Endothelial cell of umbilical vein (primary cell): ENCODE measurements at regions not wholly inside any gene's neighbourhood (a gene's known extent, or its start where the extent isn't known, plus 50 kb on each side); places are given as distances from the start of the nearest gene placed in this dataset.

Experiments used
- BruUV-seq: library from RNA; stranded (reverse); fragments of 400-500 nt; replicated peaks from 2 replicates; lab custom pipeline; 2021; lab: Mats Ljungman, UMichigan
- CTCF ChIA-PET: fragments of 300-600, 350-600 bp; sonication (Branson Sonifier 250); formaldehyde crosslinking; loops from one replicate; lab custom pipeline; 2021; ENCODE audit warnings: antibody characterized with exemption, inconsistent platforms; lab: Charles Lee
- POLR2A ChIA-PET: fragments of 300-600, 350-600 bp; sonication (Branson Sonifier 250); formaldehyde crosslinking; loops from one replicate; lab custom pipeline; 2021; ENCODE audit warnings: antibody characterized with exemption, inconsistent platforms; lab: Charles Lee
- DNase-seq: peaks from one replicate; pipeline ENCODE4 v3.0.0-alpha.2; 2011; ENCODE audit warnings: low read depth, low spot score
- FAIRE-seq: peaks from 2 replicates; lab custom pipeline; 2011; peaks lifted over from hg19 to GRCh38; lab: Jason Lieb, UNC
- H2AFZ ChIP-seq: 2 replicates; pipeline ENCODE4 v1.6.0; 2012; ENCODE audit warnings: low read depth, low read length, control low read depth, inconsistent platforms
- H3K27ac ChIP-seq: 2 replicates; pipeline ENCODE4 v1.5.1; 2011; ENCODE audit warnings: low read depth, mild to moderate bottlenecking, control low read depth, low read length, moderate library complexity; ENCODE audit not compliant: insufficient read depth
- H3K27me3 ChIP-seq, 2 experiments: 2 replicates each; pipeline versions ENCODE4 v1.6.0 to v1.6.1; 2011; ENCODE audit warnings: low read length in 2 of 2, mixed read lengths in 1 of 2; ENCODE audit not compliant: control insufficient read depth in 2 of 2, insufficient read depth in 2 of 2
- H3K36me3 ChIP-seq, 2 experiments: 2 replicates in 1 of 2; 3 replicates in 1 of 2; pipeline ENCODE4 v1.5.1; 2011; ENCODE audit warnings: low read length in 2 of 2, mild to moderate bottlenecking in 1 of 2, moderate library complexity in 1 of 2; ENCODE audit not compliant: control insufficient read depth in 2 of 2, insufficient read depth in 2 of 2; ENCODE audit errors: extremely low read depth in 1 of 2
- H3K4me1 ChIP-seq: 3 replicates; pipeline ENCODE4 v1.5.1; 2011; ENCODE audit warnings: mild to moderate bottlenecking, low read length; ENCODE audit not compliant: control insufficient read depth, insufficient read depth; ENCODE audit errors: extremely low read depth
- H3K4me2 ChIP-seq: 2 replicates; pipeline ENCODE4 v1.6.1; 2011; ENCODE audit warnings: low read length, control low read depth, mixed read lengths; ENCODE audit not compliant: insufficient read depth
- H3K4me3 ChIP-seq, 3 experiments: fragments of 200-600 bp in 1 of 3; sonication (generic), shearing (Covaris generic) in 1 of 3; replicated peaks in 1 of 3; 2 replicates each; pipeline ENCODE4 v1.5.1; 2011 to 2016; ENCODE audit warnings: control low read depth in 3 of 3, low read length in 3 of 3, mild to moderate bottlenecking in 2 of 3, inconsistent platforms in 1 of 3, low read depth in 1 of 3, moderate library complexity in 1 of 3; ENCODE audit not compliant: insufficient read depth in 1 of 3
- H3K79me2 ChIP-seq: 2 replicates; pipeline ENCODE4 v1.6.0; 2012; ENCODE audit warnings: low read length, inconsistent platforms; ENCODE audit not compliant: control insufficient read depth, insufficient read depth
- H3K9ac ChIP-seq: replicated peaks from 2 replicates; pipeline ENCODE3; 2011; ENCODE audit warnings: low read length, control low read depth; ENCODE audit not compliant: insufficient read depth; ENCODE audit errors: extremely low read depth
- H3K9me1 ChIP-seq: replicated peaks from 3 replicates; pipeline ENCODE4 v1.6.0; 2011; ENCODE audit warnings: mild to moderate bottlenecking, low read length; ENCODE audit not compliant: control insufficient read depth, insufficient read depth; ENCODE audit errors: extremely low read depth
- H3K9me3 ChIP-seq: replicated peaks from 2 replicates; pipeline ENCODE4 v1.5.1; 2012; ENCODE audit warnings: low read length, inconsistent platforms; ENCODE audit not compliant: control insufficient read depth, insufficient read depth
- H4K20me1 ChIP-seq: replicated peaks from 2 replicates; pipeline ENCODE3; 2011; ENCODE audit warnings: mild to moderate bottlenecking, low read length; ENCODE audit not compliant: control insufficient read depth, insufficient read depth; ENCODE audit errors: extremely low read depth
- CTCF ChIP-seq, 2 donors: IDR thresholded peaks; 1 replicate in 1 of 2; 2 replicates in 1 of 2; pipeline ENCODE4 v1.5.1; 2011; ENCODE audit warnings: low read length in 2 of 2, mild to moderate bottlenecking in 2 of 2, moderate library complexity in 2 of 2, control low read depth in 1 of 2, inconsistent platforms in 1 of 2, low read depth in 1 of 2; ENCODE audit not compliant: insufficient read depth in 1 of 2; ENCODE audit errors: extremely low read depth in 1 of 2
- EZH2 ChIP-seq: IDR thresholded peaks from 2 replicates; pipeline ENCODE4 v1.6.1; 2012; ENCODE audit warnings: borderline replicate concordance, low read depth, mild to moderate bottlenecking, moderate library complexity, low read length, inconsistent platforms; ENCODE audit not compliant: severe bottlenecking
- FOS ChIP-seq: IDR thresholded peaks from 2 replicates; pipeline ENCODE4 v1.6.1; 2011; ENCODE audit warnings: mild to moderate bottlenecking, low read length, moderate library complexity, borderline replicate concordance; ENCODE audit not compliant: insufficient read depth
- GATA2 ChIP-seq: IDR thresholded peaks from 2 replicates; pipeline ENCODE4 v1.7.0; 2011; ENCODE audit warnings: low read depth, mild to moderate bottlenecking, moderate library complexity, mixed read lengths, low read length; ENCODE audit not compliant: insufficient read length, insufficient read depth
- JUN ChIP-seq: IDR thresholded peaks from 2 replicates; pipeline ENCODE4 v1.6.1; 2011; ENCODE audit warnings: borderline replicate concordance, low read depth; ENCODE audit not compliant: insufficient read length, insufficient read depth
- MAX ChIP-seq: IDR thresholded peaks from 2 replicates; pipeline ENCODE4 v1.6.1; 2011; ENCODE audit not compliant: insufficient read depth, insufficient read length
- MYC ChIP-seq: IDR thresholded peaks from one replicate; pipeline ENCODE4 v1.6.1; 2011; ENCODE audit warnings: mild to moderate bottlenecking, low read depth, low read length
- POLR2A ChIP-seq: IDR thresholded peaks from 2 replicates; pipeline ENCODE4 v1.6.1; 2012; ENCODE audit warnings: low read depth, mild to moderate bottlenecking, control low read depth, low read length
- POLR2AphosphoS5 ChIP-seq: IDR thresholded peaks from 2 replicates; pipeline ENCODE4 v1.6.1; 2012; ENCODE audit warnings: low read depth, mild to moderate bottlenecking, control low read depth, low read length, moderate library complexity; ENCODE audit not compliant: insufficient read depth
- dilution Hi-C: fragments of 300-500 bp; cut with MboI; formaldehyde crosslinking; loops from one replicate; pipeline ENCODE4 v1.15.0; 2019; ENCODE audit warnings: low sequenced_read_pairs; ENCODE audit not compliant: extremely low pct_ligation_motif_present
- intact Hi-C: fragments of 100-400 bp; cut with micrococcal nuclease; formaldehyde crosslinking; loops from one replicate; pipeline ENCODE4 v1.10.0; 2022

- ChIA-PET CTCF (no interaction called here), POLR2A (no interaction called here)
- Histone ChIP-seq H3K36me3 (no peaks in the 10 kb centered on the region), H4K20me1 (no peaks in the 10 kb centered on the region), H3K27ac (no peak overlapping the region), H3K4me1 (no peaks in the 10 kb centered on the region), H2AFZ (no peak overlapping the region), H3K79me2 (no peaks in the 10 kb centered on the region), H3K9me1 (no peaks in the 10 kb centered on the region), H3K4me2 (no peak overlapping the region), H3K9me3 (no peaks in the 10 kb centered on the region), H3K4me3 (no peak overlapping the region), H3K27me3 (no peaks in the 10 kb centered on the region), H3K9ac (no peak overlapping the region)
- TF ChIP-seq EZH2 (no peak), POLR2AphosphoS5 (no peak), FOS (no peak), CTCF (IDR thresholded peaks at IDR 0.05; ENCODE audit: extremely low read depth in 1 of 2, insufficient read depth in 1 of 2, low read depth in 1 of 2, low read length in 2 of 2) (no peak), POLR2A (no peak), GATA2 (no peak), JUN (no peak), MAX (no peak), MYC (no peak)
- DNase-seq (no peak), FAIRE-seq (no peak)
- no TSS peak for BruUV-seq
- dilution Hi-C loops: no loop called here
- intact Hi-C loops: no loop called here
These were observed 110.7 kb downstream of the ZNF664 start for GRCh38 chr12:124083708-124084107.
